Neural crest cell (in vitro differentiated cells): ENCODE measurements at regions not wholly inside any gene's neighbourhood (a gene's known extent, or its start where the extent isn't known, plus 50 kb on each side); places are given as distances from the start of the nearest gene placed in this dataset.

Source experiments
- DNase-seq: peaks from one replicate; pipeline ENCODE4 v3.0.0; 2021; ENCODE audit warnings: low read depth, mixed read lengths, low spot score
- H3K27ac Mint-ChIP-seq: one replicate; pipeline ENCODE4 v1.8.0; 2021; ENCODE audit warnings: mild to moderate bottlenecking, mixed read lengths; ENCODE audit not compliant: unreplicated experiment
- H3K27me3 Mint-ChIP-seq: 2 replicates; pipeline ENCODE4 v1.8.0; 2021; ENCODE audit warnings: low read depth, mild to moderate bottlenecking, mixed read lengths
- H3K36me3 Mint-ChIP-seq: 2 replicates; pipeline ENCODE4 v1.8.0; 2021; ENCODE audit warnings: low read depth, mild to moderate bottlenecking, mixed read lengths
- H3K4me1 Mint-ChIP-seq: 2 replicates; pipeline ENCODE4 v1.8.0; 2021; ENCODE audit warnings: mixed read lengths
- H3K4me3 Mint-ChIP-seq: one replicate; pipeline ENCODE4 v1.8.0; 2021; ENCODE audit warnings: mild to moderate bottlenecking, mixed read lengths
- H3K9me3 Mint-ChIP-seq: 2 replicates; pipeline ENCODE4 v1.8.0; 2021; ENCODE audit warnings: mixed read lengths
- TF ChIP-seq, protein P1 (sequence below): fragments of 200-600 bp; sonication (generic); conservative IDR thresholded peaks from 2 replicates; pipeline ENCODE4 v1.5.0; 2021; ENCODE audit warnings: antibody characterized with exemption, mild to moderate bottlenecking

DNA sequence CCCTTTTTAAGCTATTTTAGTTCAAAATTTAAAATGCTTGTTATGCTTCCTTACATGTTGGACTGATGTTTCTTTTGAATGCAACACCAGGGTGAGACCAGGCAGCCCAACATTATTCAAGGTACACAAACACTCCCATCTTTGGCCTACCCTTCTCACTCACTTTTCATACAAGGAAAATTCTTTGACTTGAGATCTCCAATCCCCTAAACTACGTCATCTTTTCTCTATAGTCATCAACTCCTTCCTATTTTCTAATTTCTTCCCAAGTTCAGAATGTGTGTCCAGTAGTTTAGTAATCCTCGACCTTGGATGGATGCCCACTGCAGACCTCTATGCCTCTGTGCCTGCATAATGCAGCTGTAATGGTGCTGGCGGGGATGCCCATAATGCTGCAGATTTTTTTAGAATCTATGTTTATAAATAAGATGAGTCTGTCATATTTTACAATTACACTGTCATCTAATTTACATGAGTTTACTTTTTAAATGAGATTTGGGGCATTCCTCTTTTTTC, 108.7 kb downstream of the ID4 start:
- no peaks in the 10 kb centered on the region for H3K4me1 Mint-ChIP-seq
- no peak for DNase-seq

DNA sequence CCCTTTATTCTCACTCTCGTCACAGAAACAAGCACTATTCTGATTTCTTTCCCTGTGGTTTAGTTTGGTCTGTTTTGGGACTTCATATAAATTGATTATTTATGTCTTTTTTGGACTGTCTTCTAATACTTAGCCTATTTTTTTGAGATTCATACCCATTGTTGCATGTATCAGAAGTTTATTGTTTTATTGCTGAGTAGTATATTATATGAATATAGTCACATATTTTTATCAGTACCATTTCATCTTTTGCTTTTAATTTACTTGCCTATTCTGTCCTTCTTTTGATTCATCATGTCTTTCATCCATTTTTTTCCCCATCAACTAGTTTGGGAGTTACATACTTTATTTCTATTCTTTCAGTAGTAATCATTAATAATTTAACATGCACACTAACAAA, 112.0 kb downstream of the ID4 start:
- no peak for DNase-seq
- H3K4me1 Mint-ChIP-seq, result no peaks in the 10 kb centered on the region
- H3K36me3 Mint-ChIP-seq, result peaks cover 14% of the 10 kb centered on the region
- H3K27ac Mint-ChIP-seq, result no peak overlapping the region
- peaks cover 16% of the 10 kb centered on the region for H3K9me3 Mint-ChIP-seq
- no peaks in the 10 kb centered on the region for H3K27me3 Mint-ChIP-seq
- TF ChIP-seq, protein P1, sequence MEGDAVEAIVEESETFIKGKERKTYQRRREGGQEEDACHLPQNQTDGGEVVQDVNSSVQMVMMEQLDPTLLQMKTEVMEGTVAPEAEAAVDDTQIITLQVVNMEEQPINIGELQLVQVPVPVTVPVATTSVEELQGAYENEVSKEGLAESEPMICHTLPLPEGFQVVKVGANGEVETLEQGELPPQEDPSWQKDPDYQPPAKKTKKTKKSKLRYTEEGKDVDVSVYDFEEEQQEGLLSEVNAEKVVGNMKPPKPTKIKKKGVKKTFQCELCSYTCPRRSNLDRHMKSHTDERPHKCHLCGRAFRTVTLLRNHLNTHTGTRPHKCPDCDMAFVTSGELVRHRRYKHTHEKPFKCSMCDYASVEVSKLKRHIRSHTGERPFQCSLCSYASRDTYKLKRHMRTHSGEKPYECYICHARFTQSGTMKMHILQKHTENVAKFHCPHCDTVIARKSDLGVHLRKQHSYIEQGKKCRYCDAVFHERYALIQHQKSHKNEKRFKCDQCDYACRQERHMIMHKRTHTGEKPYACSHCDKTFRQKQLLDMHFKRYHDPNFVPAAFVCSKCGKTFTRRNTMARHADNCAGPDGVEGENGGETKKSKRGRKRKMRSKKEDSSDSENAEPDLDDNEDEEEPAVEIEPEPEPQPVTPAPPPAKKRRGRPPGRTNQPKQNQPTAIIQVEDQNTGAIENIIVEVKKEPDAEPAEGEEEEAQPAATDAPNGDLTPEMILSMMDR, result no peak
- no peak overlapping the region for H3K4me3 Mint-ChIP-seq

More for the DNA sequence above, 108.7 kb downstream of the ID4 start:
- no peak overlapping the region for H3K4me3 Mint-ChIP-seq
- peaks cover 16% of the 10 kb centered on the region for H3K9me3 Mint-ChIP-seq
- H3K27ac Mint-ChIP-seq, result no peak overlapping the region
- H3K27me3 Mint-ChIP-seq, result no peaks in the 10 kb centered on the region
- H3K36me3 Mint-ChIP-seq, result peaks cover 12% of the 10 kb centered on the region
- TF ChIP-seq, protein P1, result no peak

DNA sequence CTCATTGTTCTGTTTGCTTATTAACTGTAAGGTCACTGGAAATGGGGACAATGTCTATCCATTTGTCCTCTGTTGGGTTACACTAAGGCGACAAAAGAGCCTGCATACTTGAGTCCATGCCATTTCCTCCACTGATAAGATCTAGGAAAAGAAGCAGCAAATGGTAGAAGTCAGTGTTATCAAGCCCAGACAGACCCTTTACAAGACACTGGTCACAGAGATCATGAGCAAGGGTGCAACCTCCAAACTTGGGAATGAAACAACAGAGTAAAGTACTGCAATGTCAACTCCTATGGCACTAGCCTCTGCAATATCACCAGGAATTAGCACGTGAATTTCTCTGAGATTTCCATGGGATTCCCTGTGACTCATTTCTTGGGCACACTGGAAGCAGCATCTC, 126.9 kb downstream of the ID4 start:
- Mint-ChIP-seq H3K4me1 (peaks cover 4% of the 10 kb centered on the region), H3K27me3 (peaks cover under 1% of the 10 kb centered on the region), H3K27ac (no peak overlapping the region), H3K9me3 (peaks cover 4% of the 10 kb centered on the region), H3K36me3 (no peaks in the 10 kb centered on the region), H3K4me3 (no peak overlapping the region)
- no peak for DNase-seq
- TF ChIP-seq, protein P1, result no peak

DNA sequence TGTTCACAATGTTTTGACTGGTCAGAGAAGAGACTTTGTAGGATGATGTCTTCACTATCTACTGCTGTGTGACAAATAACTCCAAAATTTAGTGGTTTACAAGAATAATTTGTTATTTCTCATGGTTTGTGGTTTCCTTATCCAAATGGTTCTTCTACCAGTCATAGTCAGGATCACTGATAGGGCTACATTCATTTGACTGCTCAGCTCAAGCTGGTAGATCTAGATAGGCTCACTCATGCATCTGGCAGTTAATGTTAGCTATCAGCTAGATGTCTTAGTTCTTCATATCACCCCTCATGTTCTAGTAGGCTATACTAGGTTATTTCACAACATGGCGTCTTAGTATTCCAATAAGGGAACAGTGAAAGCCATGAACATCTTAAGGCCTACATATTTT, 131.0 kb downstream of the ID4 start:
- Mint-ChIP-seq H3K9me3 (no peaks in the 10 kb centered on the region), H3K27me3 (no peaks in the 10 kb centered on the region), H3K36me3 (no peaks in the 10 kb centered on the region), H3K27ac (no peak overlapping the region), H3K4me1 (no peaks in the 10 kb centered on the region), H3K4me3 (no peak overlapping the region)
- DNase-seq, result no peak
- TF ChIP-seq, protein P1, result no peak

DNA sequence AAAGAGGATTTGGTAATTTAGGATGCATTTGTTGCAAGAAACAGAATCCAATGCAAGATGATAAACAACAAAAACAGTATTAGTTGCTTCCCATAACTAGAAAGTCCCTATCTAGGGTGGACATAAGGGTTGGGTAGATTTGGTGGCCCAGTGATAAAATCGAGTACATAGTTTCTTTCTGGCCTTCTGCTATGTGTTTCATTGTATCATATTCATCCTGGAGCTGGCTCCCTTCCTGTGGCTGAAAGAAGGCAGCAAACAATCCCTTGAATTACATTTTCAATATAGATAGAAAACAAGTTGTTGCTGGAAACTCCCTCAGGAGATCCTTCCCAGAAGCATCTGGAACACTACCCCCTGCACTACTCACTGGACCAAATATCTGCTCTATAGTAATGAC, 135.1 kb downstream of the ID4 start:
- no peaks in the 10 kb centered on the region for H3K27me3 Mint-ChIP-seq
- no peak for DNase-seq
- TF ChIP-seq, protein P1, result no peak
- H3K9me3 Mint-ChIP-seq, result no peaks in the 10 kb centered on the region
- H3K4me1 Mint-ChIP-seq, result peaks cover 4% of the 10 kb centered on the region
- no peak overlapping the region for H3K4me3 Mint-ChIP-seq
- no peaks in the 10 kb centered on the region for H3K36me3 Mint-ChIP-seq
- no peak overlapping the region for H3K27ac Mint-ChIP-seq
